ENCODE measurements at regions not wholly inside any gene's neighbourhood (a gene's known extent, or its start where the extent isn't known, plus 50 kb on each side); places are given as distances from the start of the nearest gene placed in this dataset.

GRCh38 chr2:104045071-104045470 is 808.8 kb upstream of the POU3F3 start:
- Mint-ChIP-seq H3K27me3 (ENCODE audit: insufficient read depth, low read depth) (peaks cover 3% of the 10 kb centered on the region), H3K4me3 (no peak overlapping the region), H3K4me1 (peaks cover 10% of the 10 kb centered on the region), H3K27ac (no peak overlapping the region), H3K9me3 (no peaks in the 10 kb centered on the region), H3K36me3 (no peaks in the 10 kb centered on the region)
- H3K79me2 ChIP-seq (ENCODE audit: low read depth), result no peaks in the 10 kb centered on the region
- H3K4me3 ChIP-seq, result no peak overlapping the region
- no peaks in the 10 kb centered on the region for H4K20me1 ChIP-seq (ENCODE audit: low read depth)
- no peak overlapping the region for H2AFZ ChIP-seq (replicated peaks)
- H3K27me3 ChIP-seq, result no peaks in the 10 kb centered on the region
- TF ChIP-seq CTCF (IDR thresholded peaks at IDR 0.05), result no peak
- no peak for TF ChIP-seq EZH2 (IDR thresholded peaks at IDR 0.05)
- TF ChIP-seq EZH2phosphoT487 (IDR thresholded peaks at IDR 0.05), result no peak
- no peaks in the 10 kb centered on the region for H3K36me3 ChIP-seq
- no peak overlapping the region for H3K27ac ChIP-seq
- no peaks in the 10 kb centered on the region for H3F3A ChIP-seq (ENCODE audit: low read depth)
- no peak for DNase-seq (ENCODE audit: low spot score)
- H3K9ac ChIP-seq, result no peak overlapping the region
- H3K4me2 ChIP-seq, result no peak overlapping the region
- peaks cover 10% of the 10 kb centered on the region for H3K4me1 ChIP-seq
- H3K9me3 ChIP-seq (ENCODE audit: low read depth), result no peaks in the 10 kb centered on the region

GRCh38 chr2:104046466-104046865 is 807.4 kb upstream of the POU3F3 start:
- no peak overlapping the region for H3K4me3 Mint-ChIP-seq
- Histone ChIP-seq H3K9me3 (ENCODE audit: low read depth) (no peaks in the 10 kb centered on the region), H3F3A (ENCODE audit: low read depth) (peaks cover 3% of the 10 kb centered on the region), H2AFZ (replicated peaks) (no peak overlapping the region), H3K36me3 (no peaks in the 10 kb centered on the region), H4K20me1 (ENCODE audit: low read depth) (no peaks in the 10 kb centered on the region), H3K4me2 (no peak overlapping the region), H3K27ac (no peak overlapping the region), H3K27me3 (no peaks in the 10 kb centered on the region), H3K4me1 (peaks cover 12% of the 10 kb centered on the region), H3K9ac (no peak overlapping the region), H3K79me2 (ENCODE audit: low read depth) (no peaks in the 10 kb centered on the region), H3K4me3 (no peak overlapping the region)
- no peak overlapping the region for H3K27ac Mint-ChIP-seq
- TF ChIP-seq CTCF (IDR thresholded peaks at IDR 0.05) (no peak), EZH2phosphoT487 (IDR thresholded peaks at IDR 0.05) (no peak), EZH2 (IDR thresholded peaks at IDR 0.05) (no peak)
- H3K4me1 Mint-ChIP-seq, result peaks cover 16% of the 10 kb centered on the region
- H3K9me3 Mint-ChIP-seq, result no peaks in the 10 kb centered on the region
- peaks cover 3% of the 10 kb centered on the region for H3K27me3 Mint-ChIP-seq (ENCODE audit: insufficient read depth, low read depth)
- no peak for DNase-seq (ENCODE audit: low spot score)
- H3K36me3 Mint-ChIP-seq, result no peaks in the 10 kb centered on the region

- DNase-seq (ENCODE audit: low spot score), result no peak
- H4K20me1 ChIP-seq (ENCODE audit: low read depth), result no peaks in the 10 kb centered on the region
- H3K4me1 ChIP-seq, result peaks cover 21% of the 10 kb centered on the region
- H3K36me3 ChIP-seq, result no peaks in the 10 kb centered on the region
- H3K9ac ChIP-seq, result no peak overlapping the region
- no peaks in the 10 kb centered on the region for H3K79me2 ChIP-seq (ENCODE audit: low read depth)
- no peaks in the 10 kb centered on the region for H3K9me3 ChIP-seq (ENCODE audit: low read depth)
- TF ChIP-seq EZH2 (IDR thresholded peaks at IDR 0.05) (no peak), EZH2phosphoT487 (IDR thresholded peaks at IDR 0.05) (no peak), CTCF (IDR thresholded peaks at IDR 0.05) (no peak)
- H3K9me3 Mint-ChIP-seq, result no peaks in the 10 kb centered on the region
- H3K4me1 Mint-ChIP-seq, result peaks cover 26% of the 10 kb centered on the region
- no peak overlapping the region for H3K4me3 ChIP-seq
- H3K27me3 Mint-ChIP-seq (ENCODE audit: insufficient read depth, low read depth), result peaks cover 3% of the 10 kb centered on the region
- H3F3A ChIP-seq (ENCODE audit: low read depth), result peaks cover 14% of the 10 kb centered on the region
- no peak overlapping the region for H2AFZ ChIP-seq (replicated peaks)
- H3K27ac ChIP-seq, result no peak overlapping the region
- no peak overlapping the region for H3K4me2 ChIP-seq
- H3K36me3 Mint-ChIP-seq, result no peaks in the 10 kb centered on the region
- no peak overlapping the region for H3K4me3 Mint-ChIP-seq
- H3K27ac Mint-ChIP-seq, result peak overlapping the region; percentile 43
- H3K27me3 ChIP-seq, result no peaks in the 10 kb centered on the region
Observed at GRCh38 chr2:104047516-104047915, 806.4 kb upstream of the POU3F3 start.

All from neural progenitor cell (in vitro differentiated cells).